Limb (tissue), 2 donors: ENCODE measurements at regions not wholly inside any gene's neighbourhood (a gene's known extent, or its start where the extent isn't known, plus 50 kb on each side); places are given as distances from the start of the nearest gene placed in this dataset.

Experiments used
- DNase-seq, 2 donors: peaks; one replicate each; pipeline ENCODE4 v3.0.0-alpha.2; 2016; ENCODE audit errors: extremely low spot score in 2 of 2

DNA sequence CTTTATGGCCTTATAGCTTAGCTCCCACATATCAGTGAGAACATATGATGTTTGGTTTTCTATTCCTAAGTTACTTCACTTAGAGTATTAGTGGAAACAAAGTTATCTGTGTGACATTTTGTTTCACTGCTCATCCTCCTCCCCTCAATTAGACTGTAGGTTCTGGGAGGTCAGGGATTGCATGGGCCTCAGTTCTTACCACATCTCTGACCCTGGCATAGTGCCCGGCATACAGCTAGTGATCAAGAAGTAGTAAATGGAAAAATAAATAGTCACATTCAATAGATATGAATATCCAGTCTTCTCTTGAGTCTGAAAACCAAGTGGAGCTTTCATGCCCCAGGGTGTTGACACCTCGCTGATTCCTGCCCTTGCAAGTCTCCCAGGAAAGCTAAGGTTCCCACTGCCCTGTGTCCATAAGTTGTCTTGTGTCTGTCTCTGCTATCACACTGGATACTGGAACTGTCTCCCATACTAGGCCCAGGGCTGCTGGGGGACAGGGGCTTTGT, 249.5 kb upstream of the TSHZ3 start:
- no peak for DNase-seq

DNA sequence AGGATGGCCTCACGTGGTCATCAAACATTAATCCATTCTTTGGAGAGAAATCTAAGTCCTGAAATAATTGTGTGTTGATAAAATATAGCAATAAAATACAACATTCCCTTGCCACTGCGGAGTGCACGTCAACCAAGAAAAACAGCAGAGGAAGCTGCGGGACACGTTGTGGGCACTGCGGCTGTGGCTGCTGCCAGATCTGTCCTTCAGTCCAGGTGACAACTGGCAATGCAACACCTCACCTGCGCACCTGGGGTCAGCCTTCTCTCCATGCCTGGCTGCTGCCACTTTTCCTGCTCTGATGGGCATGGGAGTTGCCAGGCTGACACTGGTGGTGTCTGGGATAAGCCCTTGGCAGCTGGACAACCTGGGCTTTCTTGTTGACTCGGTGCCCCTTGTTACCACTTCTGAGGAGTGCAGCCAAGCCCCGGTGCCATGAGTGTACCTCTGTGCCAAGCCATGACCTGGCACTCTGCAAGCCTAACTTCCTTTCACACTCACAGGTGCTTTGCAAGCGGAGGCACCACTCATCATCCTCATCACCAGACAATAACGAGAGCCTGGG, 251.6 kb upstream of the TSHZ3 start:
- no peak for DNase-seq

DNA sequence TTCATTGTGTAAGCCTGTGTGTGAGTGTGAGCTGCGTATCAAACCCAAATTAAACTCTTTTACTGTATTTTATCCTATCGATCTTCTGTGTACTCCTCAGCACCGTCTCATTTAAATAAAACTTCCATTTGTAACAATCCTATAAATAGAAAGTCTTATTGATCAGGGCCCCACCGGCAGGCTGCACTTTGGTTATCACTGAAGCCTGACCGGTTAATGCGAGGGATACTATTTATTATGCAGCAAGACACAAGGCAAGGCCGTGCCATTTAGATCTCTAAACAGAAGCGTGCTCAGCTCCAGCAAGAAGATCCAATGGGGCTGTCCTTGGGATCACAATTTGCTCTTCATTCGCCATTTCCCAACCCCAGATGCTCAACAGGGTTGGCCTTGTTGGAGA, 252.6 kb upstream of the TSHZ3 start:
- no peak for DNase-seq

DNA sequence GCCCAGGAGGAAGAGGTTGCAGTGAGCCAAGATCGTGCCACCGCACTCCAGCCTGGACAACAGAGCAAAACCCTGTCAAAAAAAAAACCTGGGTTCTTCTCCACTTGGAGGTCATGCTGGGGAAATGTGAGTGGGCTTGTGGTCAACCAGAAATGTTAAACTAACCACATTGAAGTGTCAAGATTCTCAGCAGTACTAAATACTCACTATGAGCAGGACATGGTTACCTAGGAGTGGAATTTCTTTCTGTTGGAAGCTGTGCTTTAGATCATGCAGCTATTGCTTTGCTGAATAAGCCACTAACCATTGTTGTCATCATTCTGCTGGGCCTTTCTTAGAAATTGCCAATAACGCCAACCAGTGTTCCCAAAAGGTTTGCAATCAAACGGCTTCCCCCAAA, 253.3 kb upstream of the TSHZ3 start:
- no peak for DNase-seq

DNA sequence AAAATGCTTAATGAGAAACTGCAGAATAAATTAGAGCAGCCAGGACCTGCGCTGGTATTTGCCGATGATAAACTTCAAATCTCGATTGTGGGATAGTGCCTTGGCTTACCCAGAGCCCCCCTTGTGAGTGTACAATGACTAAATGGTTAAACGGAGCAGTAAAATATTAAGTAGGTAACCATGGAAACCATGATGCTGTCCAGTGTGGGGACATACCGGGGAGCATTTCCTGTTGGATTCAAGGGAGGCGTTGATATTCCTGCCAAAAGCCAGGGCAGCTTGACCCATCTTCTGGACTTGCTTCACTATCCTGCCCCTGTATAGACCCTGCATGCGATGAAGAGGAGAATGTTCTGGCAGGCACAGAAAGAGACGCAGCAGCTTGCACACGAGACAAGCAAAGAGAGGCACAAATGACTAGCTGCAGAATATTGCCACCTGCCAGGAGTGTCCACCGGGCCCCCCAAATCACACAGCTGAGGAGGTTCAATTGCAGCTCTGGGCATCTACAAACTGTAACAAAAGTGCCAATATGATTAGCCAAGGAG, 255.3 kb upstream of the TSHZ3 start:
- DNase-seq, result no peak

DNA sequence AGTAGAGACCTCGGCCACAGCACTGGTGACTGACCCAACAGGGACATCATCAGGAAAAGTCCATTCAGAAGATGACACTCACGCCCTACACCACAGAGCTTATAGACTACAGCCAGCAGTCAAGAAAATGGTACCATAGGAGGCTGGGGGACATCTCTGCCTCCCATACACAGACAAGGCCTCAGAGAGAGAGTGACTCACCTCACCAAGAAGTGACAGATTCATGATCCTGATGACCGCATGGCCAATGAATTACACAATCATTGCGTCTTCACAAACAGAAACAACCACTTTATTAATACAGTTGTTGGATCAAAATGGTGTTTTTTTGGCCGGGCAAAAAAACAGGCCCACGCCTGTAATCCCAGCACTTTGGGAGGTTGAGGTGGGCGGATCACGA, 260.8 kb upstream of the TSHZ3 start:
- DNase-seq, result no peak

DNA sequence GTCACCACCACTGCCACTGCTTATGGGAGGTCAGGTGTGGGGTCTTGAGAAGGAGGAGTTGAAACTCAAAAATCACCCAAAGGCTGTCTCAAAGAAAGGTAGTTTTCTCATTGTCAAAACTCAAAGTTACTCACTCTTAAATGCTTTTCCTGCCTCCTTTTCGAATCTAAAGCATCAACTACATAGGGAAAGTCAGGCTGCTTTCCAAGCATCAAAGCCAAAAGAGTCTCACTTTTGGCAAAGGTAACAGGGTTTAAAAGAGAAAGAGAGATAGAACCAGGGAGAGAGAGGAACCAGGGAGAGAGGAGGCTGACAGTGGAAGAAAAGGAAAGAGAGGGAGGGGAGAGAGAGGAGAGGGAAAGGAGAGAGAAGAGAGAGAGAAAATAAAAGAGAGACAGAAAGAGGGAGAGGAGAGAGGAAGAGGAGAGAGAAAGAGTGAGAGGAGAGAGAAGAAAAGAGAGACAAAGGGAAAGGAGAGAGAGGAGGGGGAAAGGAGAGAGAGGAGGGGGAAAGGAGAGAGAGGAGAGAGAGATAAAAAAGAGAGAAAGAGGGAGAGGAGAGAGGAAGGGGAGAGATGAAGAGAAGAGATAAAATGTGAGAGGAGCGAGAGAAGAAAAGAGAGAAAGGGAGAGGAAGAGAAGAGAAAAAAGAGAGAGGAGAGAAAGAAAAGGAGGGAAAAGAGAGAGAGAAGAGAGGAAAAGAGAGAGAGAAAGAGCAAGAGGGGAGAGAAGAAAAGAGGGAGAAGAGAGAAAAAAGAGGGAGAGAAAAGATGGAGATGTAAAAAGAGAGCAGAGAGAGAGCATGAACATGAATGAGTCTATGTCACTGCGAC, 262.0 kb upstream of the TSHZ3 start:
- DNase-seq, result no peak

DNA sequence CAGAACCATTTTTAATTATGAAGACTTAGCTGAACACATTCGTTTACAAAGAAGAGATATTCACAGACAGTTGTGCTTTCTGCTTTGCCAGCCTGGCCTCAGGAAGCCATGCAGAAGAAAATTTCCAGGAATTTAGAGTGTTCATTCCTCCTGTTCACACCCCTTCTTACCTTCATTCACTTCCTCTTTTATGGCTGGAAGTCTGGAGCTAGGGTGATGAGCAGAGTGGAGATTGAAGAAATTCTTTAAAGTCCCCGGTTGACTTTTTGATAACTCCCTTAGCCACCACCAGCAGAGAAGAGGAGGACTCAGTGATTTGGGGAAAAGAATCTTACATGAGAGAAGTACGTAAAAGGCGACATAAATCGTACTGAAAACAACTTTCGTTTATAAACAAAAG, 263.6 kb upstream of the TSHZ3 start:
- DNase-seq, result no peak

DNA sequence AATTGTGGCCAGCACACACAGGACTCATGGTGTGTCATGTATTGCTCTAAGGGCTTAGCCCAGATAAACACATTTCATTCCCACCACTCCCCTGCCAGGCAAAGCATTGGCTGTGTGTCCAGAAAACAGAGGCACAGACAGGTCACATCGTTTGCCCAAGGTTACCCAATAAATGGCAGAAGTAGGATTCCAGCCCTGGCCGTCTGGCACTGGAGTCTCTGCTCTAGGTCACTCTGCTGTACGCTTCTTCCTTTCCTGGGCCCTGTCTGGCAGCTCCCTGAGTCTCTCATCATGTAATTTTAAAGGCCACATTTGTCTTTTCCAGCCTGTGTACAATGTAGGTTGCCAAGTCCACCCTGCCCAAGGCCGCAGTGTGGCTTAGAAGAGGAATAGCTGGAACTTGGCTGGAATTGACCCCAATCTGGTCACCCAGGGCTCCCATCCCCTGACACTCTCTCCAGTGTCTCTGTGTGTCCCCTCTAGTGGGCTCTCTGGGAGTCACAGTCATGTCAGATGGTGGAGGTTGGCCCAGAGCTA, 264.5 kb upstream of the TSHZ3 start:
- no peak for DNase-seq

DNA sequence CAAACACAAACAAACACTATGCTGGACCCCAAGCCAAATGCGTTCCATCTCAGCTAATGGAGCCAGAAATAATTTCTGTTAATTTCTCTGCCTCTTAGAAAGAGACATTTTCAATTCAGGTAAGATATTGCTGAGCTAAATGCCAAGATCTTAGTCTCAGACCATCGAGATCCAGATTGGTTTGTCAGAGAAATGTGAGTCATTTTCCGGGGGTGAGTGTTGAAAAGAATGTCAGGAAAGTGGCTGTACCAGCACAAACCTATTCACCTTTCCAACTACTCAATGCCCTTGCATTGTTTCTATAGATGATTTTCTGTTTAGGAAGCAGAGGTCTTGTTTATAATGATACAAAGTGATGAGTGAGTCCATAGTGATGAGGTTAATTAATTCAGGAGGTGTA, 266.8 kb upstream of the TSHZ3 start:
- no peak for DNase-seq

DNA sequence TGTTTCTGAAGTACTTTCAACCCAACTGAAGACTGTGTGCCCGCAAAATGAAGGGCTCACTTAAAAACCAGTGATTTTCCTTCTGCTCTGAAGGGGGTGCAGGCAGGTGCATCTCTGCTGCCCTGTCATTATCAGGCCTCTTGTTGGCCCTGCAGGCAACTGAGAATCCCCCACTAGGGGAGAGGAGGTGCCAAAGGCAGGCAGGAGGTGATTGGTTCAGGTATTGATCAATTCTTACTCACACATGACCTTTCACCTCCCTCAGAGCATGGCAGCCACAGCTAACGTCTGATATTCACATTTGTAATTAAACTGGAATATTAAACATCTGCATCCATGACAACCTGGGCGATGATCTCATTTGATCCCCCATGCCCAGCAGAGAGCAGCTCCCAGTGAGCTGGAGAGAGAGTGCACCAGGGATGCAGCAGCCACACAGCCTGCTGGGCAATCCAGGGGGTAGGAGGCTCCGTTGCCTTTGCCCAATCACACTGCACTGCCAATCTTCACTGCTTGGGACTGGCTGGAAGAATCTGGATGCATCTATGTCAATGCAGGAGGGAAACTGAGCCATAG, 267.9 kb upstream of the TSHZ3 start:
- no peak for DNase-seq

DNA sequence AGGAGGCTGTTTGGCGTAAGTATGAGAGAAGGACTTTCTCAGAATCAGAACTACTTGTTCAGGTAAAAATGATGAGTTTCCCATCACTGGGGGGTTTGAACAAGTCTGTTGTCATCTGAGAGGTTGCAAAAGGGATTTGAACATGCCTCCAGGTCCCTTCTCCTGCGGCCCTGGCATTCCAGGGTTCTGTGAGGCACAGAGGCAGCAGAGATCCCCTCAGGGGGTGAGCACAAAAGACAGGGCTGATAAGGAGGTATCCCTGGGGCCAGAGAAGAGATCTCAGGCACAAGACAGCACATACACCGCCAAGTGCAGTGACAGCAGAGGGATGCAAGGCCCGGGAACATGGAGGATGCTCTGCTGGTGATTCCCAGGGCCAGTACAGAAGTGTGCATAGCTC, 275.8 kb upstream of the TSHZ3 start:
- no peak for DNase-seq

DNA sequence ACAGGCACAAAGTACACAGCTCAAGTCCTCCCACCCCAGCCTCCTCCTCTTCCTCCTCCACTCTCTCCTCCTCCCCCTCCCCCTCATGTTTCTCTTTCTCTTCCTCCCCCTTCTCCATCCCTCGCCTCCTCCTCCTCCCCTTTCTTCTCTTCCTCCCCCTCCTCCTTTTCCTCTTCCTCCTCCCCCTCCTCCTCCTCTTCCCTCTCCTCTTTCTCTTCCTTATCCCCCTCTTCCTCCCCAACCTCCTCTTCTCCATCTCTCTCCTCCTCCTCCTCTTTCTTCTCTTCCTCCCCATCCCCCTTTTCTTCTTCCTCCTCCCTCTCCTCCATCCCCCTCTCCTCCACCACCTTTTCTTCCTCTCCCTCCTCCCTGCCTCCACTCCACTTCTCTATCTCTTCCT, 276.3 kb upstream of the TSHZ3 start:
- no peak for DNase-seq

DNA sequence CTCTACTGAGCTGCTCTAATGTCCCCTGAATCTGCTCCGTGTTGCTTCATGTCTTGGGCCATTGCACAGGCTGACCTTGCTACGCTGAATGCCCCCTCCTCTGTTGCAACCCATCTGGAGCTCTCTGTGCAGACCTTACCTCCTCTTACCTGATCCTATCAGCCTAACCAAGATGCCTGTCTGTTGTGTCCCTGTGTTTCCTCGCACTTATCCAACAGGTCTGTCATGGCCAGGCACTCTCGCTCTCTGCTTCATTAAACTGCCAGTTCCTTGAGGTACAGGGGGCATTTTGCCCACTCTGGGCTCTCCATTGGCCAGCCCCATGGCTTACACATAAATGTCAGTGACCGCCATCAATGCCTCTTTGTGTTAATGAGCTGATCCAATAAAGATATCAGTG, 277.7 kb upstream of the TSHZ3 start:
- no peak for DNase-seq

DNA sequence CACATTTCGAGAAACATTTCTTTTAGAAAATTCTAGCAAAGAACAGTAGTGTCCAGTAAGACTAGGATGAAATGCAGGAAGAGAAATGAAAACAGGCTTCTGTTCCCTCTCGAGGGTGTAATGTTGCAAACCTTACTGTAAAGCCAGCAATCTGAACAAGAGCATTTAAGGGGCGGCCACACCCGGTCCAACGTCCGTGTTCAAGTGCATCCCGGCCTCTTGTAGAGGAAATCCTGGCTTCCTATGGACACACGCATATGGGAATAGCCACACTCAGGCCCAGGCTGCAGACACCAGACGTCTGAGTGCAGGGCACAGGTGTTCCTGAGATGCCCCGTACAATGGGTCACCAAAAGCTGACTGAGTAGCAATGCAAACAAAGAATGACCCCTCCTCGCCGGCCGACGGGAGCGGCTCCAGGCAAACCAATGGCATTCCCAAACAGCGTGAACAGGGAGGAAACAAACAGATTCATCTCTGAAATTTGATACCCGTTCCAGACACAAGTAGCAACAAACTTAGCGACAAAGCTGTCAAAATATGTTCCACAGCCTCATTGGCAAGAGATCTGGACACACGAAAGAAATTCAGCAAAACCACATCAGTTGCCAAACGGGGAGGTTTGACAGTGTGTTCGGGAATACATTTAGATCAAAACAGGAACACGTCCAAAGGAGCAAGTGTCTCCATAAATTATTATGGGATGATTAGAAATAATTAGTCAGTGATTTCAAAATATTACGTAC, 278.6 kb upstream of the TSHZ3 start:
- DNase-seq, result no peak

DNA sequence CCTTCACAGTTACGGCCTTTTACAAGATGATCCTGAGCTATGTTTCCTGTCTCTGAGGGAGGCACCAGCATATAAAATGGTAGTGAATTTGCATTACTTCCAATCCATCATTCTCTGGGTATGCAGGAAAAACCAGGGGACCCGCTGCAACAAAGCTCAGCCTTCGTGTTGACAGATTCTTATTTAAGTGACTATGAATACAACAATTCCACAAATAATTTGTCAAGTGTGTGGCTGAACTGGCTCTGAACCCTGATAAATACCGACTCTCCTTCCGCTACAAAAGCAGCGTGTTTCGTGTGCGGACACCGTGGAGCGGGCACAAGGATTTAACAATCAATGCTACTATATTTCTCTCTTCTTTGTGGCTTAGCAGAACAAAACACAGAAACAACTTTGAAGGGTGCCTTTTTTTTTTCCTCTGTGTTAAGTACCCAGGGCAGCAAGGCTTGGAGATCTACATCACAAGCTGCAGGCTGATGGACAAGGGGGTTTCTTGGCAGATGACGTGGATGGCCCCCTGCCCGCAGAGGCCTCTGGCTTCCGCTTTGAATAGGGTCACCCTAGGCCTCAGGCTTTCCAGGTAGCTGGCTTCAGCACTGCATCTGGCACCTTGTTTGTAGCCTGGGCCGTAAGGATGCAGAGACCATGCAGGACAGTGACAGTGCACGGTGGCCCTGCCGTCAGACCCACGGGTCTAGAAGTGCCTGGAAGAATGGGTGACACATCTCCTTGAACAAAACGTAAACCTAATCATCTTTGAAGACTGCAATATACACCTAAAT, 280.5 kb upstream of the TSHZ3 start:
- DNase-seq, result no peak

DNA sequence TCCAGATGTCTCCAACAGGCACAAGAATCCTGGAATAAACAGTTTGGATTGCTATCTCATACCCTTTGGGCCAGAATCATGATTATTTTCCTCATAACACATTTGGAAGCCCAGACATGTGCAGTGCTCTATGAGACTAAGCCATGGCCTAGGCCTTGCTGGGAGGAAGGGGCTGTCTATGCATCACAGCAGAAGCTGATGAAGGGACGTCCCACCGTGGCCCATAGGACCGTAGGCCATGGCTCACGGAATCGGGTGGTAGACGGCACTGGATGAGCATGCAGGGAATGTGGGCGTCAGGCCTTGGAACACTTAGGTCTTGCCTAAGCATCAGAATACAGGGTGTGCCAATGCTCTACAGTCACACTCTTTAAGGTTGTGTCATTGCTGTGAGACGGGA, 283.8 kb upstream of the TSHZ3 start:
- DNase-seq, result no peak

DNA sequence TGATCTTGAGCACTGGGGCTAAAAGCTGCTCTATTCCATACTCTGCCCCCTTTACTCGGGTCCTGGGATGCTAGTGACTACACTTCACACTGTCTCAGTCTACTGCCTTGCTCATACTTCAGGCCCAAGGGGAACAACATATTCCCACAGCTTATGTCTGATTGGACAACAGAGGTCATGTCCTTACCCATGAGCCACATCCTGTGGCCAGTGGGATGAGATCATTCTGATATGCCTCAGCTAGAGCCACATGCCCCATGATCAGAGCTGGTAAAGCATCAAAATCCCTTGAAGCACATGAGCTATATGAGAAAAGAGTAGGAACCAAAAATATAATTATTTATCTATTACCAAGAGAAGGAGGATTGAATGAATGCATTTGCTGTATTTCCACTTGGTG, 290.1 kb upstream of the TSHZ3 start:
- DNase-seq, result no peak

DNA sequence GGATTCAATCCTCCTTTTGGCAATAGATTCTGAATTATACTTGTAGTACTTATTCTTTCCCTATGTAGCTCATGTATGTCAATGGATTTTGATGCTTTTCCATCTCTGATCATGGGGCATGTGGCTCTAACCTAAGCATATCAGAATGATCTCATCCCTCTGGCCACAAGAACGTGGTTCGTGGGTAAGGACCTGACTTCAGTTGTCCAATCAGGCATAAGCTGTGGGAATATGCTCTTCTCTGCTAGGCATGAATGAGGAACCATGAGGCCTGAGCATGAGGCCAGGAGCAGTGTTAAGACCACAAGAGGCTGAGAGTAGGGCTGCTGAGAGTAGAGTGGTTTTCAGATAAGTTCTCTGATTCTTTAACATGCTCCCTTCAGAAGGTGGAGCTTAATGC, 292.4 kb upstream of the TSHZ3 start:
- no peak for DNase-seq

DNA sequence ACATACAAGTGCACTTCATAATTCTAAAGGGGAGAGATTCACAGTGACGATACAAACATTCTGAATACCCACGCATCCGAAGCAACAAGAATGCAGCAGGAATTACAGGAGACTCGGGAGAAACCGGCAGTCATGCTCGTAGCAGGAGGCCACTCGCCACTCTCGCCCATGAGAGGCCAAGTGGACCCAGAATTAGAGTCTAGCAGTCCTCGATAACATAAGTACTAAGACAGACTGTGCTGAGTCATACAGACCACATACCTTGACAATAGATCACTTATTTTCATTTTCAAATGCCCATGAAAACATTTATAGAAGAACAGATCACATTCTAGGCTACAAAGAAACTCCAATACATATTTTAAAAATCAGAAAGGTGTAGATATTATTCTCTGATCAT, 299.1 kb upstream of the TSHZ3 start:
- DNase-seq, result no peak

DNA sequence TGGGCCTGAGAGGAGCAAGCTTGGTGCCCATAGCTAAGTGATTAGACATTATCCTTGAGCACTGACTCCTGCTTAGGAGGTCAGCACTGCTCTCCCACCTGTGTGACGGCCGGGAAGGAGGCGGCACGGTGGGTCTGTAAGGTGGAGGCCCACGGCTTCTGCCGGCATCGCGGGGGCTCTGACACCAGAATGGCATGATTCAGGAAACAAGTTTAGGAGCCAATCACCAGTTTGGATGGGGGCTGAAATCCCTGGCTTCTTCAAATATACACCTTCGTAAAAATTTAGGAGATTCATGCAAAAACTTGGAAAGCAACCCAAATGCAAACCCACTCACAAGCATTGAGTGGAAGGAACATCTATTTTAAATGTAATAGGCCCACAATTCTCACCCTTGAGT, 307.3 kb upstream of the TSHZ3 start:
- no peak for DNase-seq
